HepG2 (cell line): ENCODE measurements at regions not wholly inside any gene's neighbourhood (a gene's known extent, or its start where the extent isn't known, plus 50 kb on each side); places are given as distances from the start of the nearest gene placed in this dataset.
"Not testable (repeated sequence)": the region's sequence is repeated elsewhere in the genome, so short reads cannot be mapped to it uniquely, and the experiment has no call there.

Experiments used
- ATAC-seq: fragments of 200-7000 bp; cut with Tn5 transposase; 3 replicates; pipeline ENCODE4 v1.9.1; 2020; ENCODE audit warnings: mild to moderate bottlenecking, moderate library complexity
- BruUV-seq: library from RNA; stranded (reverse); fragments of 400-500 nt; replicated peaks from 2 replicates; lab custom pipeline; 2021; lab: Mats Ljungman, UMichigan
- CTCF ChIA-PET: fragments of 300-600 bp; formaldehyde crosslinking; extraction: SDS; loops from one replicate; lab custom pipeline; 2021; ENCODE audit warnings: low total read pairs, inconsistent platforms, low intra/inter-chr PET ratio; lab: Yijun Ruan, JAX
- POLR2A ChIA-PET: fragments of 350-600 bp; sonication (Branson Sonifier 250); formaldehyde crosslinking; loops from one replicate; lab custom pipeline; 2020; ENCODE audit warnings: antibody characterized with exemption, inconsistent platforms; lab: Yijun Ruan, JAX
- DNase-seq: peaks from one replicate; pipeline ENCODE4 v3.0.0-alpha.2; 2015; ENCODE audit warnings: low spot score
- FAIRE-seq: peaks from 3 replicates; lab custom pipeline; 2011; peaks lifted over from hg19 to GRCh38; lab: Jason Lieb, UNC
- H2AFZ ChIP-seq: one replicate; pipeline ENCODE4 v1.6.1; 2011; ENCODE audit warnings: low read length, inconsistent platforms
- H3K27ac ChIP-seq: fragments of 300-600 bp; 3 replicates; pipeline ENCODE4 v1.8.0; 2011; ENCODE audit warnings: mixed run types, mild to moderate bottlenecking, mixed read lengths, low read length, inconsistent platforms; ENCODE audit not compliant: insufficient read depth; ENCODE audit errors: extremely low read length
- H3K27me3 ChIP-seq, 2 experiments: fragments of 200-600 bp in 1 of 2; 2 replicates in 1 of 2; 3 replicates in 1 of 2; pipeline versions ENCODE4 v1.6.0 to v1.8.0; 2011; ENCODE audit warnings: low read length in 2 of 2, mild to moderate bottlenecking in 2 of 2, moderate library complexity in 2 of 2, inconsistent platforms in 1 of 2; ENCODE audit not compliant: insufficient read depth in 2 of 2, control insufficient read depth in 1 of 2
- H3K36me3 ChIP-seq, 2 experiments: fragments of 200-600 bp in 1 of 2; replicated peaks in 1 of 2; 2 replicates in 1 of 2; 3 replicates in 1 of 2; pipeline versions ENCODE4 v1.5.1 to v1.8.0; 2011; ENCODE audit warnings: low read length in 2 of 2, inconsistent platforms in 1 of 2; ENCODE audit not compliant: insufficient read depth in 2 of 2, control insufficient read depth in 1 of 2
- H3K4me1 ChIP-seq: 2 replicates; pipeline ENCODE4 v1.5.1; 2012; ENCODE audit warnings: low read length, inconsistent platforms; ENCODE audit not compliant: insufficient read depth
- H3K4me2 ChIP-seq: 2 replicates; pipeline ENCODE4 v1.6.0; 2011; ENCODE audit warnings: low read depth, low read length, inconsistent platforms
- H3K4me3 ChIP-seq, 3 experiments: fragments of 200-600 bp in 1 of 3; sonication (generic), shearing (Covaris generic) in 1 of 3; replicated peaks in 1 of 3; 2 replicates each; pipeline ENCODE4 v1.5.1; 2011 to 2016; ENCODE audit warnings: low read length in 3 of 3, inconsistent platforms in 2 of 3, low read depth in 2 of 3, mild to moderate bottlenecking in 2 of 3, control low read depth in 1 of 3, mixed read lengths in 1 of 3; ENCODE audit not compliant: insufficient read depth in 1 of 3
- H3K79me2 ChIP-seq: one replicate; pipeline ENCODE4 v1.6.1; 2011; ENCODE audit warnings: low read length, inconsistent platforms; ENCODE audit not compliant: insufficient read depth
- H3K9ac ChIP-seq: 2 replicates; pipeline ENCODE4 v1.6.0; 2011; ENCODE audit warnings: mild to moderate bottlenecking, low read depth, low read length, inconsistent platforms; ENCODE audit not compliant: insufficient read depth
- H3K9me3 ChIP-seq: 2 replicates; pipeline ENCODE4 v1.5.1; 2012; ENCODE audit warnings: mild to moderate bottlenecking, low read length
- H4K20me1 ChIP-seq: 2 replicates; pipeline ENCODE4 v1.6.0; 2011; ENCODE audit warnings: inconsistent platforms, mild to moderate bottlenecking, low read length, moderate library complexity; ENCODE audit not compliant: insufficient read depth
- HMG20A ChIP-seq: IDR thresholded peaks from 2 replicates; pipeline ENCODE4 v1.6.1; 2016; ENCODE audit warnings: borderline replicate concordance
- MEIS2 ChIP-seq: sonication (generic); formaldehyde crosslinking; IDR thresholded peaks from 2 replicates; pipeline ENCODE4 v1.9.0; 2021; ENCODE audit warnings: mild to moderate bottlenecking, missing genetic modification reagents
- MIXL1 ChIP-seq: IDR thresholded peaks from 2 replicates; pipeline ENCODE4 v1.6.1; 2016
- SCMH1 ChIP-seq: sonication (generic); formaldehyde crosslinking; IDR thresholded peaks from 2 replicates; pipeline ENCODE4 v1.9.0; 2021; ENCODE audit warnings: missing genetic modification reagents, mild to moderate bottlenecking, borderline replicate concordance
- ZIK1 ChIP-seq: sonication (generic); formaldehyde crosslinking; IDR thresholded peaks from 2 replicates; pipeline ENCODE4 v1.5.0; 2020; ENCODE audit warnings: mild to moderate bottlenecking, low read depth, missing genetic modification reagents, borderline replicate concordance
- WGBS: methylation state at CpG from one replicate; pipeline ENCODE4 v1.1.6; 2017; ENCODE audit warnings: low lambda C conversion rate; 5-methylcytosine and 5-hydroxymethylcytosine counted together
- in situ Hi-C: cut with HindIII; loops from 2 replicates; pipeline ENCODE4 v1.10.0; 2017; ENCODE audit warnings: low pct_unique_long_range_greater_than_20kb; ENCODE audit not compliant: extremely low pct_ligation_motif_present
- intact Hi-C: fragments of 100-400 bp; cut with micrococcal nuclease; formaldehyde crosslinking; loops from one replicate; pipeline ENCODE4 v1.10.0; 2022; ENCODE audit not compliant: unreplicated experiment

DNA sequence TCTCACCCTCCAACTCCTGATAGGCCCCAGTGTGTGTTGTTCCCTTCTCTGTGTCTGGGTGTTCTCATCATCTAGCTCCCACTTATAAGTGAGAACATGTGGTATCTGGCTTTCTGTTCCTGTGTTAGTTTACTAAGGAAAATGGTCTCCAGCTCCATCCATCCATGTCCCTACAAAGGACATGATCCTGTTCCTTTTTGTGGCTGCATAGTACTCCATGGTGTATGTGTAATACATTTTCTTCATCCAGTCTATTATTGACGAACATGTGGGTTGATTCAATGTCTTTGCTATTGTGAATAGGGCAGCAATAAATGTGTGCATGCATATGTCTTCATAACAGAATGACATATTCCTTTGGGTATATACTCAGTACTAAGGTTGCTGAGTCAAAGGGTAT is 1397.0 kb downstream of the UQCRFS1 start:
- peaks cover 5% of the 10 kb centered on the region for H3K9me3 ChIP-seq
- no peaks in the 10 kb centered on the region for H3K36me3 ChIP-seq
- H3K27ac ChIP-seq, result no peak overlapping the region
- H3K27me3 ChIP-seq, result no peaks in the 10 kb centered on the region
- WGBS, result 30% methylated on average over 1 of the region's 1 CpG
- in situ Hi-C loops (no loop called here), intact Hi-C loops (no loop called here)
- H3K9ac ChIP-seq, result no peak overlapping the region
- no peak overlapping the region for H3K4me3 ChIP-seq
- H3K79me2 ChIP-seq, result no peaks in the 10 kb centered on the region
- TF ChIP-seq MEIS2 (CRISPR knock-in tag) (no peak), ZIK1 (CRISPR knock-in tag) (no peak), HMG20A (CRISPR knock-in tag) (no peak), MIXL1 (CRISPR knock-in tag) (no peak), SCMH1 (no peak)
- ChIA-PET CTCF (no interaction called here), POLR2A (no interaction called here)
- no TSS peak for BruUV-seq
- H3K4me1 ChIP-seq, result peaks cover 33% of the 10 kb centered on the region
- no peak for DNase-seq
- no peak overlapping the region for H3K4me2 ChIP-seq
- ATAC-seq, result no peak
- no peak overlapping the region for H2AFZ ChIP-seq
- H4K20me1 ChIP-seq, result no peaks in the 10 kb centered on the region
- FAIRE-seq, result no peak

DNA sequence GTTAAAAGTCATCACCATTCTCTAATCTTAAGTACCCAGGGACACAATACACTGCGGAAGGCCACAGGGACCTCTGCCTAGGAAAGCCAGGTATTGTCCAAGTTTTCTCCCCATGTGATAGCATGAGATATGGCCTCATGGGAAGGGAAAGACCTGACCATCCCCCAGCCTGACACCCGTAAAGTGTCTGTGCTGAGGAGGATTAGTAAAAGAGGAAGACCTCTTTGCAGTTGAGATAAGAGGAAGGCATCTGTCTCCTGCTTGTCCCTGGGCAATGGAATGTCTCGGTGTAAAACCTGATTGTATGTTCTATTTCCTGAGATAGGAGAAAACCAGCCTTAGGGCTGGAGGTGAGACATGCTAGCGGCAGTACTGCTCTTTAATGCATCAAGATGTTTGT is 1398.1 kb downstream of the UQCRFS1 start:
- Histone ChIP-seq H3K4me1 (peaks cover 31% of the 10 kb centered on the region), H3K4me2 (peak overlapping the region; percentile 13; the same call in 1 of the 2 replicates)
- CTCF ChIA-PET, H3K27ac ChIP-seq, H3K36me3 ChIP-seq, in situ Hi-C loops, H2AFZ ChIP-seq, H4K20me1 ChIP-seq, BruUV-seq, intact Hi-C loops, DNase-seq, H3K9ac ChIP-seq, H3K4me3 ChIP-seq, H3K27me3 ChIP-seq, FAIRE-seq, H3K79me2 ChIP-seq, POLR2A ChIA-PET, ATAC-seq, H3K9me3 ChIP-seq: not testable (repeated sequence)
- 45% methylated on average over 3 of the region's 4 CpGs for WGBS
